Keratinocyte (primary cell): ENCODE measurements at regions not wholly inside any gene's neighbourhood (a gene's known extent, or its start where the extent isn't known, plus 50 kb on each side); places are given as distances from the start of the nearest gene placed in this dataset.

Experiments used
- DNase-seq: peaks from one replicate; pipeline ENCODE4 v3.0.0-alpha.2; 2011; ENCODE audit warnings: low read depth, missing footprints, low spot score
- FAIRE-seq: peaks from 2 replicates; lab custom pipeline; 2011; peaks lifted over from hg19 to GRCh38; lab: Jason Lieb, UNC
- H2AFZ ChIP-seq: 2 replicates; pipeline ENCODE4 v1.6.0; 2012; ENCODE audit warnings: low read length, control low read depth, inconsistent platforms; ENCODE audit not compliant: control insufficient read depth
- H3K27ac ChIP-seq: 2 replicates; pipeline ENCODE4 v1.5.1; 2011; ENCODE audit warnings: low read length; ENCODE audit not compliant: control insufficient read depth, insufficient read depth
- H3K27me3 ChIP-seq: 3 replicates; pipeline ENCODE4 v1.6.0; 2011; ENCODE audit warnings: low read length; ENCODE audit not compliant: control insufficient read depth, insufficient read depth; ENCODE audit errors: extremely low read depth
- H3K36me3 ChIP-seq, 2 experiments: 2 replicates in 1 of 2; 3 replicates in 1 of 2; pipeline ENCODE4 v1.5.1; 2011; ENCODE audit warnings: low read length in 2 of 2, mild to moderate bottlenecking in 1 of 2; ENCODE audit not compliant: control insufficient read depth in 2 of 2, insufficient read depth in 2 of 2; ENCODE audit errors: extremely low read depth in 1 of 2
- H3K4me1 ChIP-seq: 3 replicates; pipeline ENCODE4 v1.5.1; 2011; ENCODE audit warnings: low read length; ENCODE audit not compliant: control insufficient read depth, insufficient read depth; ENCODE audit errors: extremely low read depth
- H3K4me2 ChIP-seq: 3 replicates; pipeline ENCODE4 v1.6.0; 2011; ENCODE audit warnings: low read depth, low read length; ENCODE audit not compliant: control insufficient read depth, insufficient read depth; ENCODE audit errors: extremely low read depth
- H3K4me3 ChIP-seq, 3 experiments: fragments of 200-600 bp in 1 of 3; sonication (generic) in 1 of 3; 2 replicates in 2 of 3; 3 replicates in 1 of 3; pipeline ENCODE4 v1.5.1; 2011 to 2016; ENCODE audit warnings: low read length in 3 of 3, mild to moderate bottlenecking in 3 of 3, control low read depth in 2 of 3, inconsistent platforms in 1 of 3, low read depth in 1 of 3, mixed read lengths in 1 of 3, mixed run types in 1 of 3, moderate library complexity in 1 of 3; ENCODE audit not compliant: control insufficient read depth in 2 of 3, insufficient read depth in 2 of 3; ENCODE audit errors: extremely low read depth in 1 of 3
- H3K79me2 ChIP-seq: 2 replicates; pipeline ENCODE4 v1.6.0; 2012; ENCODE audit warnings: low read length; ENCODE audit not compliant: control insufficient read depth, insufficient read depth
- H3K9ac ChIP-seq: 3 replicates; pipeline ENCODE4 v1.6.0; 2011; ENCODE audit warnings: low read length; ENCODE audit not compliant: control insufficient read depth, insufficient read depth; ENCODE audit errors: extremely low read depth
- H3K9me1 ChIP-seq: 3 replicates; pipeline ENCODE4 v1.6.0; 2011; ENCODE audit warnings: low read length; ENCODE audit not compliant: control insufficient read depth, insufficient read depth; ENCODE audit errors: extremely low read depth
- H3K9me3 ChIP-seq: 2 replicates; pipeline ENCODE4 v1.5.1; 2012; ENCODE audit warnings: low read depth, low read length; ENCODE audit not compliant: control insufficient read depth
- H4K20me1 ChIP-seq: 3 replicates; pipeline ENCODE4 v1.6.0; 2011; ENCODE audit warnings: low read length; ENCODE audit not compliant: control insufficient read depth, insufficient read depth; ENCODE audit errors: extremely low read depth
- EZH2 ChIP-seq: IDR thresholded peaks from one replicate; pipeline ENCODE4 v1.6.1; 2012; ENCODE audit warnings: inconsistent platforms, mild to moderate bottlenecking, low read length, moderate library complexity
- dilution Hi-C: fragments of 300-500 bp; cut with MboI; formaldehyde crosslinking; loops from one replicate; pipeline ENCODE4 v1.7.0; 2020; ENCODE audit warnings: low sequenced_read_pairs; ENCODE audit not compliant: extremely low pct_ligation_motif_present
- TF ChIP-seq, protein P1 (sequence below), 3 experiments: IDR thresholded peaks in 1 of 3; conservative IDR thresholded peaks in 1 of 3; optimal IDR thresholded peaks in 1 of 3; 2 replicates in 2 of 3; 3 replicates in 1 of 3; pipeline versions ENCODE3 to v1.5.1; 2011; ENCODE audit warnings: low read length in 3 of 3, mild to moderate bottlenecking in 3 of 3, moderate library complexity in 2 of 3, control low read depth in 1 of 3, inconsistent platforms in 1 of 3; ENCODE audit not compliant: insufficient read depth in 2 of 3; ENCODE audit errors: extremely low read depth in 1 of 3

GRCh38 chr5:63346451-63346850 lies 615.8 kb downstream of the HTR1A start:
- no peak for FAIRE-seq
- no peak overlapping the region for H3K4me2 ChIP-seq
- no peak overlapping the region for H3K4me3 ChIP-seq
- DNase-seq: no peak
- H3K4me1 ChIP-seq: no peaks in the 10 kb centered on the region
- no peak overlapping the region for H2AFZ ChIP-seq
- dilution Hi-C loops: no loop called here
- H3K36me3 ChIP-seq: no peaks in the 10 kb centered on the region
- H3K9ac ChIP-seq: no peak overlapping the region
- H3K9me1 ChIP-seq: no peaks in the 10 kb centered on the region
- H4K20me1 ChIP-seq: no peaks in the 10 kb centered on the region
- H3K27me3 ChIP-seq: no peaks in the 10 kb centered on the region
- no peak for TF ChIP-seq EZH2
- TF ChIP-seq, protein P1, sequence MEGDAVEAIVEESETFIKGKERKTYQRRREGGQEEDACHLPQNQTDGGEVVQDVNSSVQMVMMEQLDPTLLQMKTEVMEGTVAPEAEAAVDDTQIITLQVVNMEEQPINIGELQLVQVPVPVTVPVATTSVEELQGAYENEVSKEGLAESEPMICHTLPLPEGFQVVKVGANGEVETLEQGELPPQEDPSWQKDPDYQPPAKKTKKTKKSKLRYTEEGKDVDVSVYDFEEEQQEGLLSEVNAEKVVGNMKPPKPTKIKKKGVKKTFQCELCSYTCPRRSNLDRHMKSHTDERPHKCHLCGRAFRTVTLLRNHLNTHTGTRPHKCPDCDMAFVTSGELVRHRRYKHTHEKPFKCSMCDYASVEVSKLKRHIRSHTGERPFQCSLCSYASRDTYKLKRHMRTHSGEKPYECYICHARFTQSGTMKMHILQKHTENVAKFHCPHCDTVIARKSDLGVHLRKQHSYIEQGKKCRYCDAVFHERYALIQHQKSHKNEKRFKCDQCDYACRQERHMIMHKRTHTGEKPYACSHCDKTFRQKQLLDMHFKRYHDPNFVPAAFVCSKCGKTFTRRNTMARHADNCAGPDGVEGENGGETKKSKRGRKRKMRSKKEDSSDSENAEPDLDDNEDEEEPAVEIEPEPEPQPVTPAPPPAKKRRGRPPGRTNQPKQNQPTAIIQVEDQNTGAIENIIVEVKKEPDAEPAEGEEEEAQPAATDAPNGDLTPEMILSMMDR (optimal IDR thresholded peaks at IDR 0.05 in 1 of 3, IDR thresholded peaks at IDR 0.05 in 1 of 3, conservative IDR thresholded peaks at IDR 0.05 in 1 of 3; ENCODE audit: extremely low read depth in 1 of 3, insufficient read depth in 2 of 3, low read length in 3 of 3): no peak
- no peaks in the 10 kb centered on the region for H3K9me3 ChIP-seq
- H3K79me2 ChIP-seq: no peaks in the 10 kb centered on the region
- no peak overlapping the region for H3K27ac ChIP-seq

DNA sequence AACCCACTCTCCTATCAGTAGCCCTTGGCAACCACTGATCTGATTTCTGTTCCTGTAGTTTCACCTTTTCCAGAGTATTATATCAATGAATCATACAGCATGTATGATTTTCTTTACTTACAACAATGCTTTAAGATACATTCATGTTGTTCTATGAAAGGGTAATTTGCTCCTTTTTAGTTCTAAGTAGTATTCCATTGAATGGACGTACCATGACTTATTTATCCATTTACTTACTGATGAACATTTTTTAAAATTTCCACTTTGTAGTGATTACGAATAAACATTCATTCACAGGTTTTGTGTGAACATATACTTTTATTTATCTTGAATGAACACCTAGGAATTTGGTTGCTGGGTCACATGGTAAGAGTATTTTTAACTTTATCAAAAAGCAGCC lies 620.8 kb downstream of the HTR1A start:
- no peak for TF ChIP-seq EZH2
- TF ChIP-seq, protein P1 (optimal IDR thresholded peaks at IDR 0.05 in 1 of 3, IDR thresholded peaks at IDR 0.05 in 1 of 3, conservative IDR thresholded peaks at IDR 0.05 in 1 of 3; ENCODE audit: extremely low read depth in 1 of 3, insufficient read depth in 2 of 3, low read length in 3 of 3): no peak
- Histone ChIP-seq H3K4me3 (no peak overlapping the region), H4K20me1 (no peaks in the 10 kb centered on the region), H3K79me2 (no peaks in the 10 kb centered on the region), H3K36me3 (no peaks in the 10 kb centered on the region), H3K9me1 (no peaks in the 10 kb centered on the region), H3K9ac (no peak overlapping the region), H3K27ac (no peak overlapping the region), H3K4me2 (no peak overlapping the region), H2AFZ (no peak overlapping the region), H3K9me3 (no peaks in the 10 kb centered on the region), H3K4me1 (no peaks in the 10 kb centered on the region), H3K27me3 (no peaks in the 10 kb centered on the region)
- dilution Hi-C loops: no loop called here
- DNase-seq (no peak), FAIRE-seq (no peak)
